Esophagus squamous epithelium (tissue), 4 donors: ENCODE measurements at regions not wholly inside any gene's neighbourhood (a gene's known extent, or its start where the extent isn't known, plus 50 kb on each side); places are given as distances from the start of the nearest gene placed in this dataset.

ENCODE experiments used
- POLR2A ChIP-seq, 4 donors: fragments of 450-650 bp; IDR thresholded peaks; one replicate each; pipeline ENCODE4 v1.6.1; 2017; ENCODE audit warnings: antibody characterized with exemption in 4 of 4, mild to moderate bottlenecking in 4 of 4, moderate library complexity in 3 of 4
- TF ChIP-seq, protein P1 (sequence below), 6 experiments: fragments of 450-650 bp in 4 of 6; fragments of 200-600 bp in 2 of 6; sonication (generic) in 2 of 6; IDR thresholded peaks; one replicate each; pipeline ENCODE4 v1.5.1; 2016 to 2019; ENCODE audit warnings: antibody characterized with exemption in 6 of 6, mild to moderate bottlenecking in 4 of 6, moderate library complexity in 4 of 6

DNA sequence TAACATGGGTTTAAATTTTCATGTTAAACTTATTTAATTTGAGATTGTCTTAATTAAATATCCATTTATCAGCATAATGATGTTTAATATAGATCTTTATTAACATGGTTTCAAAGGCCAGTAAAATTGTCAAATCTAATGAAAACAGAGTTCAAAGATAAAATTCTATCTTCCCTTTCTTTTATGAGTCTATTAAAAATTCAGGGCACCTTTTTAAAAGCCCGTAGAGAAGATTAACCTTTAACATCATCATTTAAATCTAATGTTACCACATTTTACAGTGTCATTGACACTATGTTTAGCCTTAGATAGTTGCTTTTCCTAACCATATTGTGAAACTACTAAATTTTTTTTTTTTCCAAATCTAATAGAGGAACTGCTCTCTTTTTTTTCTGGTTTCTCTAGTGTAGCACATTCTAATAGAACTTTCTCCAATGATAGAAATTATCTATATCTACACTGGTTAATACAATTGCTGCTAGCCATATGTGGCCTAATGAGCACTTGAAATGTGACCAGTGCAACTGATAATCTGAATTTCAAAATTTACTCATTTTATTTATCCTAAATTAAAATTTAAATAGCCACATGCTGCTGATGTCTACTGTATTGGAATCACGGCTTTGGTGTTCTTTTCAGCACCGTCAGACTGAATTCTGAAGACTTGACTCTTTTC lies 410.9 kb downstream of the UTRN start:
- TF ChIP-seq POLR2A (IDR thresholded peaks at IDR 0.05), result no peak
- TF ChIP-seq, protein P1, sequence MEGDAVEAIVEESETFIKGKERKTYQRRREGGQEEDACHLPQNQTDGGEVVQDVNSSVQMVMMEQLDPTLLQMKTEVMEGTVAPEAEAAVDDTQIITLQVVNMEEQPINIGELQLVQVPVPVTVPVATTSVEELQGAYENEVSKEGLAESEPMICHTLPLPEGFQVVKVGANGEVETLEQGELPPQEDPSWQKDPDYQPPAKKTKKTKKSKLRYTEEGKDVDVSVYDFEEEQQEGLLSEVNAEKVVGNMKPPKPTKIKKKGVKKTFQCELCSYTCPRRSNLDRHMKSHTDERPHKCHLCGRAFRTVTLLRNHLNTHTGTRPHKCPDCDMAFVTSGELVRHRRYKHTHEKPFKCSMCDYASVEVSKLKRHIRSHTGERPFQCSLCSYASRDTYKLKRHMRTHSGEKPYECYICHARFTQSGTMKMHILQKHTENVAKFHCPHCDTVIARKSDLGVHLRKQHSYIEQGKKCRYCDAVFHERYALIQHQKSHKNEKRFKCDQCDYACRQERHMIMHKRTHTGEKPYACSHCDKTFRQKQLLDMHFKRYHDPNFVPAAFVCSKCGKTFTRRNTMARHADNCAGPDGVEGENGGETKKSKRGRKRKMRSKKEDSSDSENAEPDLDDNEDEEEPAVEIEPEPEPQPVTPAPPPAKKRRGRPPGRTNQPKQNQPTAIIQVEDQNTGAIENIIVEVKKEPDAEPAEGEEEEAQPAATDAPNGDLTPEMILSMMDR (IDR thresholded peaks at IDR 0.05), result no peak
